C4-2B (cell line): ENCODE measurements at regions not wholly inside any gene's neighbourhood (a gene's known extent, or its start where the extent isn't known, plus 50 kb on each side); places are given as distances from the start of the nearest gene placed in this dataset.

Experiments
- ZFX ChIP-seq: fragments of 450-650 bp; IDR thresholded peaks from 2 replicates; pipeline ENCODE4 v1.6.1; 2017
- TF ChIP-seq, protein P1 (sequence below): fragments of 450-650 bp; conservative IDR thresholded peaks from 2 replicates; pipeline ENCODE4 v1.5.1; 2017; ENCODE audit warnings: mild to moderate bottlenecking

DNA sequence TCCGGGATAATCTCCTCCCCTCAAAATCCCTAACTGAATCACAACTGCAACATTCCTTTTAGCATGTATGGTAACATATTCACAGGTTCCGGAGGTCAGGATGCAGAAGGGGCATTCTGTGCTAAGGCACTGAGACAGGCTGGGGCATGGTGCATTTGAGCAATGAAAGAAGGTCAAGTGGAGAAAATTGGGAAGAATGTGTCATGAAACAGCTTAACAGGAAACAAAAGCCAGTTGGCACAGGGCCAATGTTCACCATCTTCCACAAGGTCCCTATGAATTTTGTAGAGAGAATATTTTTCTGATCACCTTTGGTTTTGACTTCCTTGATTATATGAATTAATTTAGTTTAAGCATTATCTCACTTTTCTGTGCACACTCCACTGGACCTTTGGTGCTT is 587.7 kb upstream of the NR2F2 start:
- TF ChIP-seq, protein P1, sequence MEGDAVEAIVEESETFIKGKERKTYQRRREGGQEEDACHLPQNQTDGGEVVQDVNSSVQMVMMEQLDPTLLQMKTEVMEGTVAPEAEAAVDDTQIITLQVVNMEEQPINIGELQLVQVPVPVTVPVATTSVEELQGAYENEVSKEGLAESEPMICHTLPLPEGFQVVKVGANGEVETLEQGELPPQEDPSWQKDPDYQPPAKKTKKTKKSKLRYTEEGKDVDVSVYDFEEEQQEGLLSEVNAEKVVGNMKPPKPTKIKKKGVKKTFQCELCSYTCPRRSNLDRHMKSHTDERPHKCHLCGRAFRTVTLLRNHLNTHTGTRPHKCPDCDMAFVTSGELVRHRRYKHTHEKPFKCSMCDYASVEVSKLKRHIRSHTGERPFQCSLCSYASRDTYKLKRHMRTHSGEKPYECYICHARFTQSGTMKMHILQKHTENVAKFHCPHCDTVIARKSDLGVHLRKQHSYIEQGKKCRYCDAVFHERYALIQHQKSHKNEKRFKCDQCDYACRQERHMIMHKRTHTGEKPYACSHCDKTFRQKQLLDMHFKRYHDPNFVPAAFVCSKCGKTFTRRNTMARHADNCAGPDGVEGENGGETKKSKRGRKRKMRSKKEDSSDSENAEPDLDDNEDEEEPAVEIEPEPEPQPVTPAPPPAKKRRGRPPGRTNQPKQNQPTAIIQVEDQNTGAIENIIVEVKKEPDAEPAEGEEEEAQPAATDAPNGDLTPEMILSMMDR: no peak
- no peak for TF ChIP-seq ZFX
